ENCODE measurements at regions not wholly inside any gene's neighbourhood (a gene's known extent, or its start where the extent isn't known, plus 50 kb on each side); places are given as distances from the start of the nearest gene placed in this dataset.

- H3K4me1 ChIP-seq (ENCODE audit: control insufficient read depth, insufficient read depth, low read length) = peaks cover 6% of the 10 kb centered on the region
- H3K27me3 ChIP-seq (ENCODE audit: control insufficient read depth, insufficient read depth, low read length) = no peaks in the 10 kb centered on the region
- in situ Hi-C loops (cut with HindIII; ENCODE audit: low pct_unique_long_range_greater_than_20kb, low sequenced_read_pairs) = no loop called here
- no peak overlapping the region for H3K4me3 ChIP-seq (ENCODE audit: low read depth in 2 of 2, low read length in 2 of 2)
- intact Hi-C loops (cut with micrococcal nuclease; ENCODE audit: unreplicated experiment) = no loop called here
- TF ChIP-seq CTCF (IDR thresholded peaks at IDR 0.05) = no peak
- TF ChIP-seq REST (IDR thresholded peaks at IDR 0.05; ENCODE audit: insufficient read depth in 1 of 2, low read depth in 2 of 2, low read length in 1 of 2) = no peak
- TF ChIP-seq POLR2AphosphoS5 (IDR thresholded peaks at IDR 0.05; ENCODE audit: low read depth, low read length) = no peak
- TF ChIP-seq SIN3A (IDR thresholded peaks at IDR 0.05; ENCODE audit: borderline replicate concordance, insufficient read depth, low read depth, low read length) = no peak
- TF ChIP-seq TCF7L2 (IDR thresholded peaks at IDR 0.05; ENCODE audit: low read depth, low read length) = no peak
- ChIA-PET POLR2A (no interaction called here), CTCF (no interaction called here)
- H3K36me3 ChIP-seq (ENCODE audit: control insufficient read depth, insufficient read depth, low read length) = no peaks in the 10 kb centered on the region
- no peaks in the 10 kb centered on the region for H3K9me3 ChIP-seq (ENCODE audit: control insufficient read depth, insufficient read depth, low read depth, low read length)
- ATAC-seq (peak; percentile 53), DNase-seq (ENCODE audit: low read depth, low spot score) (no peak)
- no TSS peak for BruUV-seq (replicated peaks)
- H3K27ac ChIP-seq (ENCODE audit: low read length) = no peak overlapping the region
These were observed 322.5 kb upstream of the ADGRL2 start for GRCh38 chr1:81478219-81478618.

GRCh38 chr1:81477710-81478109 is 323.0 kb upstream of the ADGRL2 start:
- no peak for DNase-seq (ENCODE audit: low read depth, low spot score)
- Histone ChIP-seq H3K4me3 (ENCODE audit: low read depth in 2 of 2, low read length in 2 of 2) (no peak overlapping the region), H3K4me1 (ENCODE audit: control insufficient read depth, insufficient read depth, low read length) (peaks cover 6% of the 10 kb centered on the region), H3K36me3 (ENCODE audit: control insufficient read depth, insufficient read depth, low read length) (no peaks in the 10 kb centered on the region), H3K9me3 (ENCODE audit: control insufficient read depth, insufficient read depth, low read depth, low read length) (no peaks in the 10 kb centered on the region), H3K27ac (ENCODE audit: low read length) (no peak overlapping the region), H3K27me3 (ENCODE audit: control insufficient read depth, insufficient read depth, low read length) (no peaks in the 10 kb centered on the region)
- ATAC-seq = no peak
- no TSS peak for BruUV-seq (replicated peaks)
- no peak for TF ChIP-seq TCF7L2 (IDR thresholded peaks at IDR 0.05; ENCODE audit: low read depth, low read length)
- no peak for TF ChIP-seq REST (IDR thresholded peaks at IDR 0.05; ENCODE audit: insufficient read depth in 1 of 2, low read depth in 2 of 2, low read length in 1 of 2)
- TF ChIP-seq POLR2AphosphoS5 (IDR thresholded peaks at IDR 0.05; ENCODE audit: low read depth, low read length) = no peak
- TF ChIP-seq SIN3A (IDR thresholded peaks at IDR 0.05; ENCODE audit: borderline replicate concordance, insufficient read depth, low read depth, low read length) = no peak
- TF ChIP-seq CTCF (IDR thresholded peaks at IDR 0.05) = no peak
- in situ Hi-C loops (cut with HindIII; ENCODE audit: low pct_unique_long_range_greater_than_20kb, low sequenced_read_pairs) = no loop called here
- intact Hi-C loops (cut with micrococcal nuclease; ENCODE audit: unreplicated experiment) = no loop called here
- ChIA-PET POLR2A (no interaction called here), CTCF (no interaction called here)

Measured in Panc1 (cell line).